ENCODE measurements at regions not wholly inside any gene's neighbourhood (a gene's known extent, or its start where the extent isn't known, plus 50 kb on each side); places are given as distances from the start of the nearest gene placed in this dataset.

DNA sequence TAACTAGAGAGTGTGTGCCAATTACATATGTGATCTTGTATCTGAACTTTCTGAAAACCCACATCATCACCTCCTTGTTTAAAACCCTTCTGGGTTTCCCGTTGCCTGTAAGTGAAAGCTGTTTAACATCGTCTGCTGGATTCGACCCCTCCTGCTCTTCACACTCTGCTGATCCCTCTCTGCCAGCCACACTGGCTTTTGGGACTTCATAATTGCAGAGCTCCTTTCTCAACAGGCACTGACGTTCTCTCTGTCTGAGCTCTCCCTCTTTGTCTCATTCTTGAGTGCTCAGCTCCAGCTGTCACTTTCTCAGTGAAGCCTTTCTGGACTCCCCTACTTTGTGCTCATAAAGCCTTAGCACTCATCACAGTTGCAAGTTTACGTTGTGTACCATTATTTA, 153.9 kb downstream of the CEP135 start:
- Histone ChIP-seq H4K20me1 (ENCODE audit: insufficient read depth, low read length) (no peaks in the 10 kb centered on the region), H3K27ac (ENCODE audit: low read depth, low read length) (no peak overlapping the region), H2AFZ (ENCODE audit: low read length) (no peak overlapping the region), H3K79me2 (ENCODE audit: insufficient read depth, low read length) (no peaks in the 10 kb centered on the region), H3K4me3 (ENCODE audit: insufficient read depth, low read length) (no peak overlapping the region), H3K27me3 (ENCODE audit: insufficient read depth, low read length) (no peaks in the 10 kb centered on the region), H3K4me1 (ENCODE audit: insufficient read depth, low read length) (no peaks in the 10 kb centered on the region), H3K4me2 (ENCODE audit: insufficient read depth, low read length) (no peak overlapping the region), H3K9me3 (ENCODE audit: low read depth, low read length) (no peaks in the 10 kb centered on the region), H3K36me3 (ENCODE audit: insufficient read depth, low read length) (no peaks in the 10 kb centered on the region)
- DNase-seq (ENCODE audit: insufficient read length, low spot score, missing footprints): no peak
- TF ChIP-seq, protein P1, sequence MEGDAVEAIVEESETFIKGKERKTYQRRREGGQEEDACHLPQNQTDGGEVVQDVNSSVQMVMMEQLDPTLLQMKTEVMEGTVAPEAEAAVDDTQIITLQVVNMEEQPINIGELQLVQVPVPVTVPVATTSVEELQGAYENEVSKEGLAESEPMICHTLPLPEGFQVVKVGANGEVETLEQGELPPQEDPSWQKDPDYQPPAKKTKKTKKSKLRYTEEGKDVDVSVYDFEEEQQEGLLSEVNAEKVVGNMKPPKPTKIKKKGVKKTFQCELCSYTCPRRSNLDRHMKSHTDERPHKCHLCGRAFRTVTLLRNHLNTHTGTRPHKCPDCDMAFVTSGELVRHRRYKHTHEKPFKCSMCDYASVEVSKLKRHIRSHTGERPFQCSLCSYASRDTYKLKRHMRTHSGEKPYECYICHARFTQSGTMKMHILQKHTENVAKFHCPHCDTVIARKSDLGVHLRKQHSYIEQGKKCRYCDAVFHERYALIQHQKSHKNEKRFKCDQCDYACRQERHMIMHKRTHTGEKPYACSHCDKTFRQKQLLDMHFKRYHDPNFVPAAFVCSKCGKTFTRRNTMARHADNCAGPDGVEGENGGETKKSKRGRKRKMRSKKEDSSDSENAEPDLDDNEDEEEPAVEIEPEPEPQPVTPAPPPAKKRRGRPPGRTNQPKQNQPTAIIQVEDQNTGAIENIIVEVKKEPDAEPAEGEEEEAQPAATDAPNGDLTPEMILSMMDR (IDR thresholded peaks at IDR 0.05; ENCODE audit: extremely low read depth, low read depth, low read length): no peak

GRCh38 chr4:56099378-56099786, 150.6 kb downstream of the CEP135 start:
- H3K4me3 ChIP-seq (ENCODE audit: insufficient read depth, low read length): no peak overlapping the region
- H3K27me3 ChIP-seq (ENCODE audit: insufficient read depth, low read length): no peaks in the 10 kb centered on the region
- H3K9me3 ChIP-seq (ENCODE audit: low read depth, low read length): no peaks in the 10 kb centered on the region
- H3K4me2 ChIP-seq (ENCODE audit: insufficient read depth, low read length): no peak overlapping the region
- no peaks in the 10 kb centered on the region for H4K20me1 ChIP-seq (ENCODE audit: insufficient read depth, low read length)
- H3K27ac ChIP-seq (ENCODE audit: low read depth, low read length): no peak overlapping the region
- TF ChIP-seq, protein P1 (IDR thresholded peaks at IDR 0.05; ENCODE audit: extremely low read depth, low read depth, low read length): no peak
- no peak for DNase-seq (ENCODE audit: insufficient read length, low spot score, missing footprints)
- H2AFZ ChIP-seq (ENCODE audit: low read length): no peak overlapping the region
- no peaks in the 10 kb centered on the region for H3K4me1 ChIP-seq (ENCODE audit: insufficient read depth, low read length)
- no peaks in the 10 kb centered on the region for H3K36me3 ChIP-seq (ENCODE audit: insufficient read depth, low read length)
- no peaks in the 10 kb centered on the region for H3K79me2 ChIP-seq (ENCODE audit: insufficient read depth, low read length)

GRCh38 chr4:56093576-56093975, 144.8 kb downstream of the CEP135 start:
- Histone ChIP-seq H3K36me3 (ENCODE audit: insufficient read depth, low read length) (no peaks in the 10 kb centered on the region), H2AFZ (ENCODE audit: low read length) (no peak overlapping the region), H3K27me3 (ENCODE audit: insufficient read depth, low read length) (no peaks in the 10 kb centered on the region), H3K9me3 (ENCODE audit: low read depth, low read length) (no peaks in the 10 kb centered on the region), H3K4me3 (ENCODE audit: insufficient read depth, low read length) (no peak overlapping the region), H3K79me2 (ENCODE audit: insufficient read depth, low read length) (no peaks in the 10 kb centered on the region), H3K27ac (ENCODE audit: low read depth, low read length) (no peak overlapping the region), H4K20me1 (ENCODE audit: insufficient read depth, low read length) (no peaks in the 10 kb centered on the region), H3K4me2 (ENCODE audit: insufficient read depth, low read length) (no peak overlapping the region), H3K4me1 (ENCODE audit: insufficient read depth, low read length) (no peaks in the 10 kb centered on the region)
- no peak for DNase-seq (ENCODE audit: insufficient read length, low spot score, missing footprints)
- TF ChIP-seq, protein P1 (IDR thresholded peaks at IDR 0.05; ENCODE audit: extremely low read depth, low read depth, low read length): no peak

DNA sequence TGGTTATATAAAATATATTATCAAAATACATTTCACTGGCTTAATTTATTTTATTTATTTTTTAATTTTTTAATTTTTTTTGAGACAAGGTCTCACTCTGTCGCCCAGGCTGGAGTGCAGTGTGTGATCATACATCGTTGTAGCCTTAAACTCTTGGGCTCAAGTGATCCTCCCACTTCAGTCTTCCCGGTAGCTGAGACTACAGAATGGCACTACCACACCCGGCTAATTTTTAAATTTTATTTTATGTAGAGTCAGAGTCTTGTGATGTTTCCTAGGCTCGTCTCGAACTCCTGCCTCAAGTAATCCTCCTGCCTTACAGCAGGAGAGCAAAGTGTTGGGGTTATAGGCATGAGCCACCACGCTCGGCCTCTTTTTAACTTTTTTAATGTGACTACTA, 143.8 kb downstream of the CEP135 start:
- no peak overlapping the region for H3K4me2 ChIP-seq (ENCODE audit: insufficient read depth, low read length)
- H3K9me3 ChIP-seq (ENCODE audit: low read depth, low read length): no peaks in the 10 kb centered on the region
- no peaks in the 10 kb centered on the region for H3K79me2 ChIP-seq (ENCODE audit: insufficient read depth, low read length)
- no peak for DNase-seq (ENCODE audit: insufficient read length, low spot score, missing footprints)
- no peak overlapping the region for H3K4me3 ChIP-seq (ENCODE audit: insufficient read depth, low read length)
- H3K27me3 ChIP-seq (ENCODE audit: insufficient read depth, low read length): no peaks in the 10 kb centered on the region
- no peaks in the 10 kb centered on the region for H3K4me1 ChIP-seq (ENCODE audit: insufficient read depth, low read length)
- H2AFZ ChIP-seq (ENCODE audit: low read length): no peak overlapping the region
- H4K20me1 ChIP-seq (ENCODE audit: insufficient read depth, low read length): no peaks in the 10 kb centered on the region
- no peaks in the 10 kb centered on the region for H3K36me3 ChIP-seq (ENCODE audit: insufficient read depth, low read length)
- no peak overlapping the region for H3K27ac ChIP-seq (ENCODE audit: low read depth, low read length)
- TF ChIP-seq, protein P1 (IDR thresholded peaks at IDR 0.05; ENCODE audit: extremely low read depth, low read depth, low read length): no peak
